Epithelial cell of esophagus (primary cell): ENCODE measurements at regions not wholly inside any gene's neighbourhood (a gene's known extent, or its start where the extent isn't known, plus 50 kb on each side); places are given as distances from the start of the nearest gene placed in this dataset.

Experiments used
- DNase-seq: peaks from one replicate; pipeline ENCODE4 v3.0.0; 2010; ENCODE audit warnings: low read depth
- H3K4me3 ChIP-seq: 2 replicates; pipeline ENCODE4 v1.5.1; 2011; ENCODE audit warnings: mild to moderate bottlenecking, low read length, control low read depth
- CTCF ChIP-seq: IDR thresholded peaks from 2 replicates; pipeline ENCODE4 v1.5.1; 2011; ENCODE audit warnings: low read depth, mild to moderate bottlenecking, low read length, control low read depth, inconsistent platforms; ENCODE audit not compliant: insufficient read depth; ENCODE audit errors: missing control alignments

DNA sequence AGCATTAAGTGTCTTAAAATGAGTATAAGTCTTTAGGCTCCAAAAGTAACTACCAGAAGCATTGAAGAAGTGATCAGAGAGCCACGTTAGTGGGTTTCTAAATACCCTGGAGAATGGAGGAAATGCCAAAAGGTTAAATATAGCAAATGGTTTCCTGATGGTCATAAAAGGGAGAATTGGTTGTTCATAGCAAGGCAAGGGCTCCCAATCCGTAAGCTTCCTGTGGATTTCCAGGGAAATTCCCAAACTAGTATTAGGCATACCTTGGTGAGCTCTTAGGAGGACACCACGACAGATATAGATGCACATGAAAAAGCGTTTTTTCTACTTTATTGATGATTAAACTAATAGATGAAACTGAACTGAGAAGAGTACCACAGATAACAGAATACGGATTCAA is 410.9 kb downstream of the FOXO1 start:
- no peak overlapping the region for H3K4me3 ChIP-seq
- no peak for DNase-seq
- no peak for TF ChIP-seq CTCF

DNA sequence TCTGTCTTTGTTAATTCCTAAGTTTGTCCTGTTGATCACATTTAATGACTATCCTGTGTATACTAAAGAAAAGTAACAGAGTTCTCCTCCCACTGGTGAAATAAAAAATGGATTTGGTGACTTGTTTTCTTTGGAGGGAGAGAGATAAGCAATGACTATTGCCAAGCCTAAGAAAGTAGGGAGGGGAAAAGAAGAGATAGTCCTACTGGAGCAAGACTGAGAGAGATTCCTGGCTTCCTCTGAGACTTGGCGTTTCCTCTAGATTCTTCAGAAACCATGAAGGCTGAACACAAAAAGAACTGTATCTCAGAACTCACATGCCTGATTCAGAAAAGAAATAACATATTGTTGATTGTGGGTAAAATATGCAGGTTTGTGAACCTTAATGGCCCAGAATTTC is 406.5 kb downstream of the FOXO1 start:
- no peak for TF ChIP-seq CTCF
- no peak for DNase-seq
- no peak overlapping the region for H3K4me3 ChIP-seq

GRCh38 chr13:40261336-40261735 is 405.1 kb downstream of the FOXO1 start:
- DNase-seq = no peak
- no peak overlapping the region for H3K4me3 ChIP-seq
- no peak for TF ChIP-seq CTCF

DNA sequence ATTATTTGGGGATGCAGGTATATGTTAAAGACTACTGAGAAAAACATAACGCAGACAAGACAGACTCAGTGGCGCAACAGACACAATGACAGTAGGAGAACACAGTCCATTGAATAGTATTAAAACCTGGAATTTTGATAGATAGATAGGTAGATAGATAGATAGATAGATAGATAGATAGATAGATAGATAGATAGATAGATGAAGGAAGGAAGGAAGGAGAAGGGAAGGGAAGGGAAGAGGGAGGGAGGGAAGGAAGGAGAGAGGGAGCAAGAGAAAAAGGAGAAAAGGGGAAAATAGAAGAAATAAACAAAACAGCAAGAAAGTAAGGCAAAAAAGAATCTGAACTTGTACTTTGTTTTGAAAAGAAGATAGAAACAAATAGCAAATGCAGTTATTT is 404.5 kb downstream of the FOXO1 start:
- no peak for TF ChIP-seq CTCF
- H3K4me3 ChIP-seq = no peak overlapping the region
- no peak for DNase-seq

- TF ChIP-seq CTCF = no peak
- DNase-seq = no peak
- no peak overlapping the region for H3K4me3 ChIP-seq
Measured at GRCh38 chr13:40269086-40269485, 397.4 kb downstream of the FOXO1 start.

DNA sequence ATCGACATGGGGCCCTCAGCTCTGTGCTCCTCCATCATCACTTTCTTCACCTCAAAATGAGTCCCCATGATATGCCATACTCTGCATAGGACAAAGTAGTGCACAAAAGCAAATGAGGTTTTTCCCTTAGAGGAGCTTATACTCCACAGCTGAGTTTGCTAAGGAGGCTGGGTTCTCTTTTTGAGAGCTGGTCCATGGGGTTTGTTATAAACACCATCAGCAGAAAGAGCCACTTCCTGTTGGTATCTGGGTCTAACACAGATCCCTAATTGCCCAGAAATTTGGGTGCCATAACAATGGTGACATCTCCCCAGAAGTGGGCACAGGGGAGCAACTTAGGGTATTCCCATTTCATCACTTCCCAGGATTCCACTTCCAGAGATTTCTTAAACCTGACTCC is 395.7 kb downstream of the FOXO1 start:
- no peak for DNase-seq
- H3K4me3 ChIP-seq = no peak overlapping the region
- no peak for TF ChIP-seq CTCF

DNA sequence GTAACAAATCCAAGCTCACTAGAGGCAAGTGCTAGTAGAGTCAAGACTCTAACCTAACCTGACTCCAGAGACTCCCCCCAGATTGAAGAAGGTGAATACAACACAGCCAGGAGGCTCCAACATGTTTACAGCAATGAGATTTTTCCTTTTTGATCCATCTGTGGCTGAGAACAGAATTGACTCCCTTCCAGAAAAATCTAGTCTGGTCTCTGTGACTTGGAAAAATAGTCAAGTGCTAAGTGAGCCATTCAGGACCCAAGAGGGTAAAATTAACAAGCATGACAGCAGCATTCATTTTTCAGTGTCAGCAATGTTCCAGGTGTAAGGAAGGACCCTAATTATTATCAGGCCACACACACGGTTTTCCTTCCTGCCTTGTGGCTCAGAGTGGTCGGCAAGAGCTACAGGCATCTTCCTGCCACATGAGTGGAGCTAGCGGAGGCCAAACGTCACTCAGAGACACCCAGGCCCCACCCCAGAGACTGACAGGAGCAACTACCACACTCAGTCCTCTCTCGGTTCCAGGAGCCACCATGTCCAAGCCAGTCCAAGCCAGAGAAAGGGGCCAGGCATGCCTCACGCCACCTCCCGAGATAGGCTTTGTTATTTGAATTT is 395.1 kb downstream of the FOXO1 start:
- TF ChIP-seq CTCF = no peak
- H3K4me3 ChIP-seq = no peak overlapping the region
- DNase-seq = no peak
